OCI-LY7 (cell line): ENCODE measurements at regions not wholly inside any gene's neighbourhood (a gene's known extent, or its start where the extent isn't known, plus 50 kb on each side); places are given as distances from the start of the nearest gene placed in this dataset.
"Not testable (repeated sequence)": the region's sequence is repeated elsewhere in the genome, so short reads cannot be mapped to it uniquely, and the experiment has no call there.

ENCODE experiments used
- BruUV-seq: library from RNA; stranded (reverse); fragments of 400-500 nt; replicated peaks from 2 replicates; lab custom pipeline; 2021; lab: Mats Ljungman, UMichigan
- CTCF ChIA-PET: fragments of 300-600 bp; sonication (Branson Sonifier 250); formaldehyde crosslinking; loops from one replicate; lab custom pipeline; 2022; ENCODE audit warnings: antibody characterized with exemption; ENCODE audit not compliant: unreplicated experiment; lab: Charles Lee
- POLR2A ChIA-PET: fragments of 300-600 bp; sonication (Branson Sonifier 250); formaldehyde crosslinking; loops from one replicate; lab custom pipeline; 2022; ENCODE audit warnings: antibody characterized with exemption; lab: Charles Lee
- DNase-seq: peaks from one replicate; pipeline ENCODE4 v3.0.0-alpha.2; 2015; ENCODE audit warnings: low spot score
- H2AFZ ChIP-seq: fragments of 200-600 bp; sonication (generic), shearing (Covaris generic); 2 replicates; pipeline ENCODE4 v1.6.1; 2014; ENCODE audit warnings: mild to moderate bottlenecking, antibody characterized with exemption, low read length, moderate library complexity
- H3K27ac ChIP-seq: fragments of 200-600 bp; sonication (generic); 2 replicates; pipeline ENCODE4 v1.5.1; 2014; ENCODE audit warnings: mixed run types, low read depth, mild to moderate bottlenecking, moderate library complexity, low read length, inconsistent platforms; ENCODE audit not compliant: poor library complexity, severe bottlenecking
- H3K36me3 ChIP-seq: fragments of 200-600 bp; sonication (generic); 2 replicates; pipeline ENCODE4 v1.6.1; 2014; ENCODE audit warnings: mild to moderate bottlenecking, antibody characterized with exemption, low read length, moderate library complexity, mixed read lengths; ENCODE audit not compliant: insufficient read depth
- H3K4me1 ChIP-seq: fragments of 200-600 bp; sonication (generic); 2 replicates; pipeline ENCODE4 v1.5.1; 2014; ENCODE audit warnings: mild to moderate bottlenecking, low read length; ENCODE audit not compliant: insufficient read depth, poor library complexity, severe bottlenecking
- H3K4me2 ChIP-seq: fragments of 200-600 bp; sonication (generic); 2 replicates; pipeline ENCODE4 v1.6.1; 2014; ENCODE audit warnings: mild to moderate bottlenecking, low read length
- H3K4me3 ChIP-seq: fragments of 200-600 bp; sonication (generic); 2 replicates; pipeline ENCODE4 v1.5.1; 2014; ENCODE audit warnings: mild to moderate bottlenecking, low read depth, low read length; ENCODE audit not compliant: poor library complexity, severe bottlenecking
- H3K79me2 ChIP-seq: fragments of 200-600 bp; sonication (generic); 2 replicates; pipeline ENCODE4 v1.6.1; 2016; ENCODE audit warnings: low read depth, mild to moderate bottlenecking, low read length, moderate library complexity, mixed read lengths; ENCODE audit not compliant: insufficient read depth
- H3K9me2 ChIP-seq: fragments of 200-600 bp; sonication (generic); 2 replicates; pipeline ENCODE4 v1.6.1; 2016; ENCODE audit warnings: mild to moderate bottlenecking, low read length, mixed read lengths; ENCODE audit not compliant: insufficient read depth
- H3K9me3 ChIP-seq: fragments of 200-600 bp; sonication (generic); 2 replicates; pipeline ENCODE4 v1.6.1; 2014; ENCODE audit warnings: mild to moderate bottlenecking, mixed run types, low read length, mixed read lengths
- H4K20me1 ChIP-seq: fragments of 200-600 bp; sonication (generic); 2 replicates; pipeline ENCODE4 v1.6.1; 2014; ENCODE audit warnings: mild to moderate bottlenecking, antibody characterized with exemption, low read length, moderate library complexity, mixed read lengths; ENCODE audit not compliant: insufficient read depth
- CTCF ChIP-seq: fragments of 200-600 bp; sonication (generic); conservative IDR thresholded peaks from 2 replicates; pipeline ENCODE4 v1.5.1; 2014; ENCODE audit warnings: mild to moderate bottlenecking, antibody characterized with exemption, low read length, moderate library complexity, mixed read lengths
- EZH2phosphoT487 ChIP-seq: fragments of 200-600 bp; sonication (generic); IDR thresholded peaks from 2 replicates; pipeline ENCODE4 v1.6.1; 2018; ENCODE audit warnings: low read depth, borderline replicate concordance, mild to moderate bottlenecking, mixed run types, antibody characterized with exemption, low read length, moderate library complexity, mixed read lengths
- intact Hi-C: fragments of 100-400 bp; cut with micrococcal nuclease; formaldehyde crosslinking; loops from one replicate; pipeline ENCODE4 v1.10.0; 2022; ENCODE audit not compliant: unreplicated experiment

GRCh38 chr12:131335456-131335855 lies 375.4 kb upstream of the SFSWAP start:
- Histone ChIP-seq H2AFZ (no peak overlapping the region), H3K36me3 (no peaks in the 10 kb centered on the region), H3K4me3 (no peak overlapping the region), H3K9me3 (no peaks in the 10 kb centered on the region), H3K9me2 (no peaks in the 10 kb centered on the region), H3K79me2 (no peaks in the 10 kb centered on the region), H4K20me1 (no peaks in the 10 kb centered on the region), H3K4me2 (no peak overlapping the region), H3K27ac (no peak overlapping the region), H3K4me1 (no peaks in the 10 kb centered on the region)
- DNase-seq, result no peak
- CTCF ChIA-PET, result no interaction called here
- POLR2A ChIA-PET, result no interaction called here
- intact Hi-C loops, result no loop called here
- no peak for TF ChIP-seq EZH2phosphoT487
- no peak for TF ChIP-seq CTCF
- BruUV-seq, result no TSS peak

- H3K27ac ChIP-seq, H3K79me2 ChIP-seq, BruUV-seq, H3K4me2 ChIP-seq, intact Hi-C loops, H3K9me2 ChIP-seq, H3K36me3 ChIP-seq, H4K20me1 ChIP-seq, DNase-seq, H3K4me1 ChIP-seq, POLR2A ChIA-PET, H3K4me3 ChIP-seq, CTCF ChIA-PET, H3K9me3 ChIP-seq, H2AFZ ChIP-seq: not testable (repeated sequence)
Observed at GRCh38 chr12:131337861-131338260, 373.0 kb upstream of the SFSWAP start.

DNA sequence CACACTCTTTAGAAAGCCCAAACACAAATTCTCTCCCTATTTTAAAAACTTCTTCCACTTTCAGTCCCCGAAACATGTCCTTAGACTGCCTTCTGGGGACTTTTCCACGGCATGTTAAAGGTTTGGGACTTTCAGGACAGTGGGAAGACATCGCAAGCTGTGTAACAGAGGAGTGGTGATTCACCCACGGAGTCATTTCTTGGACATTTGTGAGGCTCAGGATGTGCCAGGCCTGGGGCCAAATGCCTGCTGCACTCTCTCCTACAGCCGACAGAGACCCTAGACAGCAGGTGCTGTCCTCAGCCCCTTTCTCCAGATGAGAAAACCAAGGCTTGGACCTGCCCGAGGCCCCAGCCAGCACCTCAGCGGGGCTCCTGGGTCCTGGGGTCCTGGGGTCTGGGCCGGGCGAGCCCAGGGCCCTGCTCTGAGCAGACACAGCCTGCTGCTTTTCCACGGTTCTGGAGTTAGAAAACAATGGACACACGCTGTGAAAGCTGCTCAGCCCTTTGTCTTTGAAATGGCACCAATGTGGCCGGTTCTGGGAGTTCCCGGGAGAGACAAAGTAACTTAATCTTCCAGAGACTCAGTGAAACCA lies 370.2 kb upstream of the SFSWAP start:
- DNase-seq, result no peak
- no peaks in the 10 kb centered on the region for H3K36me3 ChIP-seq
- no peaks in the 10 kb centered on the region for H3K4me1 ChIP-seq
- no peak overlapping the region for H3K4me2 ChIP-seq
- H3K79me2 ChIP-seq, result no peaks in the 10 kb centered on the region
- BruUV-seq, result no TSS peak
- CTCF ChIA-PET, result no interaction called here
- intact Hi-C loops, result no loop called here
- H3K4me3 ChIP-seq, result no peak overlapping the region
- H3K9me2 ChIP-seq, result no peaks in the 10 kb centered on the region
- no peaks in the 10 kb centered on the region for H3K9me3 ChIP-seq
- no peak overlapping the region for H3K27ac ChIP-seq
- H2AFZ ChIP-seq, result no peak overlapping the region
- TF ChIP-seq EZH2phosphoT487, result no peak
- no peak for TF ChIP-seq CTCF
- POLR2A ChIA-PET, result no interaction called here
- H4K20me1 ChIP-seq, result no peaks in the 10 kb centered on the region

GRCh38 chr12:131341608-131342007 lies 369.3 kb upstream of the SFSWAP start:
- intact Hi-C loops, H4K20me1 ChIP-seq, BruUV-seq, DNase-seq, H3K4me3 ChIP-seq, H3K9me3 ChIP-seq, H3K4me2 ChIP-seq, H2AFZ ChIP-seq, POLR2A ChIA-PET, H3K9me2 ChIP-seq, CTCF ChIA-PET, H3K79me2 ChIP-seq, H3K4me1 ChIP-seq, H3K27ac ChIP-seq, H3K36me3 ChIP-seq: not testable (repeated sequence)

- BruUV-seq, DNase-seq, H3K9me2 ChIP-seq, H3K9me3 ChIP-seq, H4K20me1 ChIP-seq, CTCF ChIA-PET, H3K27ac ChIP-seq, POLR2A ChIA-PET, H3K36me3 ChIP-seq, H2AFZ ChIP-seq, H3K4me3 ChIP-seq, intact Hi-C loops, H3K4me2 ChIP-seq, H3K4me1 ChIP-seq, H3K79me2 ChIP-seq: not testable (repeated sequence)
Observed at GRCh38 chr12:131343436-131343835, 367.5 kb upstream of the SFSWAP start.
